Stomach (tissue), 8 donors: ENCODE measurements at regions not wholly inside any gene's neighbourhood (a gene's known extent, or its start where the extent isn't known, plus 50 kb on each side); places are given as distances from the start of the nearest gene placed in this dataset.

Experiments
- DNase-seq, 2 donors: peaks; one replicate each; pipeline versions ENCODE4 v3.0.0 to v3.0.0-alpha.2; 2013 to 2019
- H3K27ac ChIP-seq, 5 donors: fragments of 200-600 bp in 4 of 5; sonication (generic) in 4 of 5; one replicate each; pipeline ENCODE4 v1.5.1; 2013 to 2019; ENCODE audit warnings: mild to moderate bottlenecking in 1 of 5, moderate library complexity in 1 of 5
- H3K27me3 ChIP-seq, 3 donors: fragments of 200-600 bp; sonication (generic); one replicate each; pipeline ENCODE4 v1.5.1; 2017 to 2019; ENCODE audit warnings: mixed run types in 1 of 3
- H3K36me3 ChIP-seq, 4 donors: fragments of 200-600 bp; sonication (generic); 1 replicate in 3 of 4; 2 replicates in 1 of 4; pipeline ENCODE4 v1.5.1; 2016 to 2019
- H3K4me1 ChIP-seq, 4 donors: fragments of 200-600 bp; sonication (generic); one replicate each; pipeline ENCODE4 v1.5.1; 2016 to 2019
- H3K4me3 ChIP-seq, 4 donors: fragments of 200-600 bp; sonication (generic) in 3 of 4; one replicate each; pipeline ENCODE4 v1.5.1; 2016 to 2019; ENCODE audit warnings: mild to moderate bottlenecking in 1 of 4
- H3K9me3 ChIP-seq, 4 donors: fragments of 200-600 bp; sonication (generic); one replicate each; pipeline ENCODE4 v1.5.1; 2016 to 2019
- CTCF ChIP-seq, 7 experiments: fragments of 450-650 bp in 4 of 7; fragments of 200-600 bp in 3 of 7; sonication (generic) in 3 of 7; IDR thresholded peaks; one replicate each; pipeline ENCODE4 v1.5.1; 2016 to 2019; ENCODE audit warnings: antibody characterized with exemption in 7 of 7, control low read depth in 2 of 7, mild to moderate bottlenecking in 1 of 7
- EP300 ChIP-seq: sonication (generic); formaldehyde crosslinking; IDR thresholded peaks from one replicate; pipeline ENCODE4 v1.6.1; 2017; ENCODE audit warnings: antibody characterized with exemption
- POLR2A ChIP-seq, 4 donors: fragments of 450-650 bp; IDR thresholded peaks; one replicate each; pipeline ENCODE4 v1.6.1; 2016; ENCODE audit warnings: antibody characterized with exemption in 4 of 4, control low read depth in 2 of 4, mild to moderate bottlenecking in 1 of 4, moderate library complexity in 1 of 4
- POLR2AphosphoS5 ChIP-seq, 3 donors: sonication (generic); formaldehyde crosslinking; IDR thresholded peaks; one replicate each; pipeline ENCODE4 v1.6.1; 2016; ENCODE audit warnings: antibody characterized with exemption in 3 of 3
- WGBS, 5 donors: extraction: QIAGEN DNeasy Blood & Tissue Kit in 3 of 5; methylation state at CpG; one replicate each; pipeline versions ENCODE4 v1.1.5 to v1.1.7; 2013 to 2018; 5-methylcytosine and 5-hydroxymethylcytosine counted together
- intact Hi-C: fragments of 100-400 bp; cut with DNase I; formaldehyde crosslinking; loops from one replicate; pipeline ENCODE4 v1.15.1; 2023; ENCODE audit warnings: low total_unique reads
- donor health status: healthy with polysubstance abuse.
- donor health status: Bipolar disorder and iron deficiency.
- donor health status: healthy.

GRCh38 chr6:16840725-16841124 lies 79.5 kb upstream of the ATXN1 start:
- Histone ChIP-seq H3K4me1 (peaks cover 0 to 18% (median 3%) of the 10 kb centered on the region in 4 donors), H3K36me3 (no peaks in the 10 kb centered on the region), H3K4me3 (no peak overlapping the region), H3K9me3 (no peaks in the 10 kb centered on the region), H3K27me3 (no peaks in the 10 kb centered on the region), H3K27ac (no peak overlapping the region)
- 51 to 83% (median 79%) methylated on average over 2 of the region's 2 CpGs for WGBS, 5 donors
- DNase-seq: no peak
- intact Hi-C loops: no loop called here
- TF ChIP-seq POLR2AphosphoS5 (IDR thresholded peaks at IDR 0.05) (no peak), EP300 (no peak), CTCF (IDR thresholded peaks at IDR 0.05) (no peak), POLR2A (IDR thresholded peaks at IDR 0.05) (no peak)

- 44 to 62% (median 59%) methylated on average over 3 of the region's 3 CpGs for WGBS, 5 donors
- H3K4me1 ChIP-seq: peaks cover 0 to 18% (median 3%) of the 10 kb centered on the region in 4 donors
- DNase-seq: no peak
- TF ChIP-seq EP300 (no peak), CTCF (IDR thresholded peaks at IDR 0.05) (no peak), POLR2A (IDR thresholded peaks at IDR 0.05) (no peak), POLR2AphosphoS5 (IDR thresholded peaks at IDR 0.05) (no peak)
- no peaks in the 10 kb centered on the region for H3K27me3 ChIP-seq
- intact Hi-C loops: no loop called here
- H3K4me3 ChIP-seq: no peak overlapping the region
- no peaks in the 10 kb centered on the region for H3K36me3 ChIP-seq
- no peaks in the 10 kb centered on the region for H3K9me3 ChIP-seq
- H3K27ac ChIP-seq: no peak overlapping the region
These were observed 79.0 kb upstream of the ATXN1 start for GRCh38 chr6:16840291-16840690.

- WGBS, 5 donors: 80 to 98% (median 91%) methylated on average over 2 of the region's 2 CpGs
- Histone ChIP-seq H3K4me1 (peaks cover 0 to 18% (median 3%) of the 10 kb centered on the region in 4 donors), H3K9me3 (no peaks in the 10 kb centered on the region), H3K36me3 (no peaks in the 10 kb centered on the region), H3K4me3 (no peak overlapping the region), H3K27me3 (no peaks in the 10 kb centered on the region), H3K27ac (no peak overlapping the region)
- no peak for TF ChIP-seq CTCF (IDR thresholded peaks at IDR 0.05)
- TF ChIP-seq EP300: no peak
- TF ChIP-seq POLR2AphosphoS5 (IDR thresholded peaks at IDR 0.05): no peak
- TF ChIP-seq POLR2A (IDR thresholded peaks at IDR 0.05): no peak
- no peak for DNase-seq
- intact Hi-C loops: no loop called here
These were observed 78.4 kb upstream of the ATXN1 start for GRCh38 chr6:16839631-16840179.

- WGBS, 5 donors: 77 to 83% (median 82%) methylated on average over 6 of the region's 6 CpGs
- Histone ChIP-seq H3K27me3 (no peaks in the 10 kb centered on the region), H3K4me3 (no peak overlapping the region), H3K36me3 (no peaks in the 10 kb centered on the region), H3K27ac (no peak overlapping the region), H3K4me1 (peaks cover 0 to 12% (median 3%) of the 10 kb centered on the region in 4 donors), H3K9me3 (no peaks in the 10 kb centered on the region)
- no peak for DNase-seq
- TF ChIP-seq EP300 (no peak), POLR2AphosphoS5 (IDR thresholded peaks at IDR 0.05) (no peak), CTCF (IDR thresholded peaks at IDR 0.05) (no peak), POLR2A (IDR thresholded peaks at IDR 0.05) (no peak)
- intact Hi-C loops: no loop called here
These were observed 76.1 kb upstream of the ATXN1 start for GRCh38 chr6:16837217-16837972.
